ENCODE measurements at regions not wholly inside any gene's neighbourhood (a gene's known extent, or its start where the extent isn't known, plus 50 kb on each side); places are given as distances from the start of the nearest gene placed in this dataset.

- Mint-ChIP-seq H3K9me3 (ENCODE audit: insufficient read depth) (no peaks in the 10 kb centered on the region), H3K27me3 (peaks cover 4% of the 10 kb centered on the region), H3K4me3 (no peak overlapping the region), H3K4me1 (peaks cover 10% of the 10 kb centered on the region), H3K27ac (no peak overlapping the region)
- H3K27me3 ChIP-seq (replicated peaks in 1 of 4; ENCODE audit: control extremely low read depth in 1 of 4, control insufficient read depth in 3 of 4, insufficient read depth in 4 of 4, low read length in 3 of 4), result no peaks in the 10 kb centered on the region
- H3K4me3 ChIP-seq (ENCODE audit: control extremely low read depth in 1 of 5, extremely low read depth in 1 of 5, insufficient read depth in 1 of 5, low read depth in 2 of 5, low read length in 4 of 5), result no peak overlapping the region
- no peaks in the 10 kb centered on the region for H4K20me1 ChIP-seq (ENCODE audit: control insufficient read depth, insufficient read depth, low read length, poor library complexity, severe bottlenecking)
- no peak for DNase-seq
- ChIA-PET CTCF (no interaction called here), POLR2A (no interaction called here)
- intact Hi-C loops (cut with micrococcal nuclease), result no loop called here
- 33% methylated on average over 8 of the region's 8 CpGs for WGBS (ENCODE audit: insufficient coverage)
- H2AFZ ChIP-seq (ENCODE audit: insufficient read depth, low read depth, low read length, poor library complexity, severe bottlenecking), result no peak overlapping the region
- no peak for ATAC-seq (ENCODE audit: low read depth)
- H3K4me1 ChIP-seq (ENCODE audit: control insufficient read depth in 2 of 2, insufficient read depth in 2 of 2, low read length in 2 of 2), result peaks cover 0 to 10% of the 10 kb centered on the region in 2 donors
- H3K9me3 ChIP-seq (ENCODE audit: control extremely low read depth in 1 of 3, control insufficient read depth in 2 of 3, insufficient read depth in 1 of 3, low read length in 2 of 3), result peaks cover 0 to 6% (median 0%) of the 10 kb centered on the region in 3 donors
- no peak overlapping the region for H3K27ac ChIP-seq (ENCODE audit: low read length in 2 of 2)
- TF ChIP-seq EZH2 (IDR thresholded peaks at IDR 0.05; ENCODE audit: borderline replicate concordance, insufficient read depth, low read depth, low read length, poor library complexity, severe bottlenecking) (no peak), CTCF (IDR thresholded peaks at IDR 0.05) (no peak)
- H3K36me3 ChIP-seq (replicated peaks in 1 of 2; ENCODE audit: control extremely low read depth in 1 of 2, control insufficient read depth in 1 of 2, extremely low read depth in 1 of 2, insufficient read depth in 2 of 2, low read length in 1 of 2), result no peaks in the 10 kb centered on the region
- no peak overlapping the region for H3K9ac ChIP-seq (ENCODE audit: low read length)
- no peaks in the 10 kb centered on the region for H3K79me2 ChIP-seq (ENCODE audit: control insufficient read depth, insufficient read depth, low read length)
- H3K4me2 ChIP-seq (replicated peaks; ENCODE audit: low read depth, low read length, poor library complexity, severe bottlenecking), result peak overlapping the region; percentile 3
These were observed 119.7 kb upstream of the WNT4 start for GRCh38 chr1:22262583-22262982.

GRCh38 chr1:22263359-22263758, 120.5 kb upstream of the WNT4 start:
- CTCF ChIA-PET, result no interaction called here
- H3K27me3 Mint-ChIP-seq, result peaks cover 8% of the 10 kb centered on the region

More at GRCh38 chr1:22263359-22263758, 120.5 kb upstream of the WNT4 start:
- no peak for ATAC-seq (ENCODE audit: low read depth)
- intact Hi-C loops (cut with micrococcal nuclease), result no loop called here
- Histone ChIP-seq H4K20me1 (ENCODE audit: control insufficient read depth, insufficient read depth, low read length, poor library complexity, severe bottlenecking) (no peaks in the 10 kb centered on the region), H3K9ac (ENCODE audit: low read length) (no peak overlapping the region), H3K36me3 (replicated peaks in 1 of 2; ENCODE audit: control extremely low read depth in 1 of 2, control insufficient read depth in 1 of 2, extremely low read depth in 1 of 2, insufficient read depth in 2 of 2, low read length in 1 of 2) (no peaks in the 10 kb centered on the region), H3K4me2 (replicated peaks; ENCODE audit: low read depth, low read length, poor library complexity, severe bottlenecking) (no peak overlapping the region), H3K9me3 (ENCODE audit: control extremely low read depth in 1 of 3, control insufficient read depth in 2 of 3, insufficient read depth in 1 of 3, low read length in 2 of 3) (peaks cover 0 to 6% (median 0%) of the 10 kb centered on the region in 3 donors), H3K4me1 (ENCODE audit: control insufficient read depth in 2 of 2, insufficient read depth in 2 of 2, low read length in 2 of 2) (peaks cover 0 to 10% of the 10 kb centered on the region in 2 donors), H3K27me3 (replicated peaks in 1 of 4; ENCODE audit: control extremely low read depth in 1 of 4, control insufficient read depth in 3 of 4, insufficient read depth in 4 of 4, low read length in 3 of 4) (no peaks in the 10 kb centered on the region), H3K27ac (ENCODE audit: low read length in 2 of 2) (no peak overlapping the region), H2AFZ (ENCODE audit: insufficient read depth, low read depth, low read length, poor library complexity, severe bottlenecking) (no peak overlapping the region), H3K79me2 (ENCODE audit: control insufficient read depth, insufficient read depth, low read length) (no peaks in the 10 kb centered on the region), H3K4me3 (ENCODE audit: control extremely low read depth in 1 of 5, extremely low read depth in 1 of 5, insufficient read depth in 1 of 5, low read depth in 2 of 5, low read length in 4 of 5) (no peak overlapping the region)
- Mint-ChIP-seq H3K4me3 (no peak overlapping the region), H3K4me1 (peaks cover 10% of the 10 kb centered on the region), H3K27ac (no peak overlapping the region), H3K9me3 (ENCODE audit: insufficient read depth) (no peaks in the 10 kb centered on the region)
- 89% methylated on average over 10 of the region's 10 CpGs for WGBS (ENCODE audit: insufficient coverage)
- POLR2A ChIA-PET, result no interaction called here
- TF ChIP-seq EZH2 (IDR thresholded peaks at IDR 0.05; ENCODE audit: borderline replicate concordance, insufficient read depth, low read depth, low read length, poor library complexity, severe bottlenecking), result no peak
- TF ChIP-seq CTCF (IDR thresholded peaks at IDR 0.05), result no peak
- no peak for DNase-seq
